WTC11 (cell line): ENCODE measurements at regions not wholly inside any gene's neighbourhood (a gene's known extent, or its start where the extent isn't known, plus 50 kb on each side); places are given as distances from the start of the nearest gene placed in this dataset.
A peak's percentile ranks its signal among the peaks of the same experiment; 100 is the strongest.
"Not testable (repeated sequence)": the region's sequence is repeated elsewhere in the genome, so short reads cannot be mapped to it uniquely, and the experiment has no call there.

Experiments
- ATAC-seq: fragments of 200-7000 bp; cut with Tn5 transposase; 2 replicates; pipeline ENCODE4 v1.10.0; 2021; ENCODE audit warnings: mild to moderate bottlenecking, moderate library complexity
- CTCF ChIA-PET: fragments of 300-600 bp; sonication (Branson Sonifier 250); formaldehyde crosslinking; loops from one replicate; lab custom pipeline; 2021; ENCODE audit warnings: antibody characterized with exemption; lab: Charles Lee
- POLR2A ChIA-PET: fragments of 350-600 bp; sonication (Branson Sonifier 250); formaldehyde crosslinking; loops from one replicate; lab custom pipeline; 2021; ENCODE audit warnings: antibody characterized with exemption; lab: Charles Lee
- DNase-seq: peaks from one replicate; pipeline ENCODE4 v3.0.0; 2021; ENCODE audit warnings: low spot score
- H3K27ac Mint-ChIP-seq: 2 replicates; pipeline ENCODE4 v1.8.0; 2021; ENCODE audit warnings: mixed read lengths
- H3K27me3 Mint-ChIP-seq: 2 replicates; pipeline ENCODE4 v1.8.0; 2021; ENCODE audit warnings: low read depth, mild to moderate bottlenecking, moderate library complexity, mixed read lengths
- H3K36me3 Mint-ChIP-seq: 2 replicates; pipeline ENCODE4 v1.8.0; 2021; ENCODE audit warnings: mixed read lengths
- H3K4me1 Mint-ChIP-seq: 2 replicates; pipeline ENCODE4 v1.8.0; 2022; ENCODE audit warnings: mixed read lengths
- H3K4me3 Mint-ChIP-seq: 2 replicates; pipeline ENCODE4 v1.8.0; 2021; ENCODE audit warnings: mild to moderate bottlenecking, moderate library complexity, mixed read lengths
- H3K9me3 Mint-ChIP-seq: 2 replicates; pipeline ENCODE4 v1.8.0; 2021; ENCODE audit warnings: mixed read lengths
- ATF1 ChIP-seq: sonication (generic); formaldehyde crosslinking; IDR thresholded peaks from 2 replicates; pipeline ENCODE4 v1.8.1; 2023; ENCODE audit warnings: mild to moderate bottlenecking, moderate library complexity, missing genetic modification reagents
- CTCF ChIP-seq: fragments of 200-600 bp; IDR thresholded peaks from 2 replicates; pipeline ENCODE4 v1.8.0; 2022; ENCODE audit warnings: antibody characterized with exemption
- E2F5 ChIP-seq: sonication (generic); formaldehyde crosslinking; IDR thresholded peaks from 2 replicates; pipeline ENCODE4 v1.8.1; 2022; ENCODE audit warnings: mild to moderate bottlenecking, moderate library complexity, missing genetic modification reagents
- HMGXB4 ChIP-seq: sonication (generic); formaldehyde crosslinking; IDR thresholded peaks from 2 replicates; pipeline ENCODE4 v1.8.1; 2023; ENCODE audit warnings: mild to moderate bottlenecking, moderate library complexity, missing genetic modification reagents
- MAX ChIP-seq: sonication (generic); formaldehyde crosslinking; IDR thresholded peaks from 2 replicates; pipeline ENCODE4 v1.8.0; 2022; ENCODE audit warnings: mild to moderate bottlenecking, missing genetic modification reagents
- NFE2L1 ChIP-seq: sonication (generic); formaldehyde crosslinking; IDR thresholded peaks from 2 replicates; pipeline ENCODE4 v1.8.1; 2023; ENCODE audit warnings: missing genetic modification reagents
- RELA ChIP-seq: sonication (generic); formaldehyde crosslinking; IDR thresholded peaks from 2 replicates; pipeline ENCODE4 v1.8.1; 2022; ENCODE audit warnings: missing genetic modification reagents, mild to moderate bottlenecking, borderline replicate concordance
- STAT6 ChIP-seq: sonication (generic); formaldehyde crosslinking; conservative IDR thresholded peaks from 2 replicates; pipeline ENCODE4 v1.8.1; 2023; ENCODE audit warnings: mild to moderate bottlenecking, low read depth, missing genetic modification reagents, moderate library complexity
- TCF7 ChIP-seq: sonication (generic); formaldehyde crosslinking; IDR thresholded peaks from 2 replicates; pipeline ENCODE4 v1.8.0; 2022; ENCODE audit warnings: mild to moderate bottlenecking, low read depth, missing genetic modification reagents, moderate library complexity
- ZMAT4 ChIP-seq: fragments of 250-450 bp; sonication (Bioruptor Pico); IDR thresholded peaks from 2 replicates; pipeline ENCODE4 v1.9.0; 2021; ENCODE audit warnings: mild to moderate bottlenecking
- ZNF263 ChIP-seq: sonication (generic); formaldehyde crosslinking; IDR thresholded peaks from 2 replicates; pipeline ENCODE4 v1.8.1; 2022; ENCODE audit warnings: low read depth, mild to moderate bottlenecking, moderate library complexity, missing genetic modification reagents
- ZNF423 ChIP-seq: fragments of 250-450 bp; sonication (Bioruptor Pico); IDR thresholded peaks from 2 replicates; pipeline ENCODE4 v2.1.2; 2022; ENCODE audit warnings: mild to moderate bottlenecking, moderate library complexity

- TF ChIP-seq ZMAT4 (CRISPR knock-in tag) (no peak), CTCF (no peak), E2F5 (CRISPR knock-in tag) (no peak), STAT6 (CRISPR knock-in tag) (no peak), HMGXB4 (CRISPR knock-in tag) (no peak), TCF7 (CRISPR knock-in tag) (no peak)
Observed at GRCh38 chr10:65265451-65265954, 1660.3 kb upstream of the LRRTM3 start (continued).

- peaks cover 20% of the 10 kb centered on the region for H3K27me3 Mint-ChIP-seq
- H3K36me3 Mint-ChIP-seq, H3K27ac Mint-ChIP-seq, DNase-seq, ATAC-seq, POLR2A ChIA-PET, CTCF ChIA-PET, H3K4me3 Mint-ChIP-seq: not testable (repeated sequence)
- peaks cover 13% of the 10 kb centered on the region; the same call in 1 of the 2 replicates for H3K9me3 Mint-ChIP-seq
- peaks cover 27% of the 10 kb centered on the region for H3K4me1 Mint-ChIP-seq
Observed at GRCh38 chr10:65269551-65269950, 1656.3 kb upstream of the LRRTM3 start.

- POLR2A ChIA-PET = no interaction called here
- peaks cover 27% of the 10 kb centered on the region for H3K4me1 Mint-ChIP-seq
- DNase-seq (no peak), ATAC-seq (no peak)
- H3K36me3 Mint-ChIP-seq = 0 out of 2 replicates have a peak, but pooled peaks cover 2% of the 10 kb centered on the region
- no peak overlapping the region for H3K27ac Mint-ChIP-seq
- H3K27me3 Mint-ChIP-seq = peaks cover 20% of the 10 kb centered on the region
- H3K4me3 Mint-ChIP-seq = no peak overlapping the region
- CTCF ChIA-PET = no interaction called here
- peaks cover 15% of the 10 kb centered on the region; the same call in 1 of the 2 replicates for H3K9me3 Mint-ChIP-seq
- TF ChIP-seq ZNF263 (CRISPR knock-in tag) (no peak), NFE2L1 (no peak), MAX (CRISPR knock-in tag) (no peak), RELA (no peak)
Observed at GRCh38 chr10:65270969-65271368, 1654.9 kb upstream of the LRRTM3 start.

- POLR2A ChIA-PET = no interaction called here
- TF ChIP-seq ATF1 (CRISPR knock-in tag) (no peak), ZNF423 (CRISPR knock-in tag) (peak; percentile 79), E2F5 (CRISPR knock-in tag) (no peak)
- CTCF ChIA-PET = no interaction called here
- Mint-ChIP-seq H3K4me1 (peaks cover 27% of the 10 kb centered on the region), H3K9me3 (peaks cover 17% of the 10 kb centered on the region), H3K4me3 (no peak overlapping the region), H3K27ac (no peak overlapping the region), H3K36me3 (peaks cover 2% of the 10 kb centered on the region; the same call in 1 of the 2 replicates), H3K27me3 (peaks cover 20% of the 10 kb centered on the region)
- peak; percentile 34; the same call in 1 of the 2 replicates for ATAC-seq
- no peak for DNase-seq
Observed at GRCh38 chr10:65273115-65273514, 1652.7 kb upstream of the LRRTM3 start.
